NCI-H460 (cell line): ENCODE measurements at regions not wholly inside any gene's neighbourhood (a gene's known extent, or its start where the extent isn't known, plus 50 kb on each side); places are given as distances from the start of the nearest gene placed in this dataset.
A peak's percentile ranks its signal among the peaks of the same experiment; 100 is the strongest.

Source experiments
- DNase-seq: peaks from one replicate; pipeline ENCODE4 v3.0.0-alpha.2; 2016; ENCODE audit warnings: low read depth; ENCODE audit errors: extremely low read depth

- no peak for DNase-seq
These were observed 301.6 kb downstream of the NR2F1-AS1 start for GRCh38 chr5:93279296-93279963.

GRCh38 chr5:93278896-93279295 lies 302.1 kb downstream of the NR2F1-AS1 start:
- no peak for DNase-seq

- DNase-seq, result no peak
These were observed 304.0 kb downstream of the NR2F1-AS1 start for GRCh38 chr5:93277051-93277450.

- DNase-seq, result no peak
These were observed 305.6 kb downstream of the NR2F1-AS1 start for GRCh38 chr5:93275376-93275775.

GRCh38 chr5:93274291-93274690 lies 306.7 kb downstream of the NR2F1-AS1 start:
- DNase-seq, result no peak

- no peak for DNase-seq
These were observed 307.8 kb downstream of the NR2F1-AS1 start for GRCh38 chr5:93273176-93273575.

- DNase-seq, result no peak
These were observed 308.9 kb downstream of the NR2F1-AS1 start for GRCh38 chr5:93272108-93272507.

- no peak for DNase-seq
These were observed 313.3 kb downstream of the NR2F1-AS1 start for GRCh38 chr5:93267736-93268135.

- DNase-seq, result no peak
These were observed 313.7 kb downstream of the NR2F1-AS1 start for GRCh38 chr5:93267276-93267675.

- no peak for DNase-seq
These were observed 323.4 kb downstream of the NR2F1-AS1 start for GRCh38 chr5:93257616-93258015.

GRCh38 chr5:93255796-93256195 lies 325.2 kb downstream of the NR2F1-AS1 start:
- DNase-seq, result no peak

GRCh38 chr5:93252165-93252564 lies 328.9 kb downstream of the NR2F1-AS1 start:
- no peak for DNase-seq

- DNase-seq, result no peak
These were observed 329.7 kb downstream of the NR2F1-AS1 start for GRCh38 chr5:93251347-93251746.

GRCh38 chr5:93250424-93250823 lies 330.6 kb downstream of the NR2F1-AS1 start:
- no peak for DNase-seq

- DNase-seq, result peak; percentile 32
These were observed 331.2 kb downstream of the NR2F1-AS1 start for GRCh38 chr5:93249651-93250289.

- no peak for DNase-seq
These were observed 333.9 kb downstream of the NR2F1-AS1 start for GRCh38 chr5:93247105-93247504.

GRCh38 chr5:93246090-93246855 lies 334.7 kb downstream of the NR2F1-AS1 start:
- DNase-seq, result no peak

GRCh38 chr5:93245226-93245625 lies 335.8 kb downstream of the NR2F1-AS1 start:
- DNase-seq, result no peak

- DNase-seq, result no peak
These were observed 337.5 kb downstream of the NR2F1-AS1 start for GRCh38 chr5:93243481-93243880.

- DNase-seq, result no peak
These were observed 340.7 kb downstream of the NR2F1-AS1 start for GRCh38 chr5:93240228-93240834.

GRCh38 chr5:93236807-93237421 lies 344.1 kb downstream of the NR2F1-AS1 start:
- no peak for DNase-seq
